GM19324 (cell line): ENCODE measurements at regions not wholly inside any gene's neighbourhood (a gene's known extent, or its start where the extent isn't known, plus 50 kb on each side); places are given as distances from the start of the nearest gene placed in this dataset.
"Not testable (repeated sequence)": the region's sequence is repeated elsewhere in the genome, so short reads cannot be mapped to it uniquely, and the experiment has no call there.

Experiments used
- ATAC-seq: cut with Tn5 transposase; IDR thresholded peaks from one replicate; pipeline ENCODE4 v1.9.1; 2021; ENCODE audit warnings: mild to moderate bottlenecking, moderate library complexity; ENCODE audit not compliant: unreplicated experiment, low FRiP score

DNA sequence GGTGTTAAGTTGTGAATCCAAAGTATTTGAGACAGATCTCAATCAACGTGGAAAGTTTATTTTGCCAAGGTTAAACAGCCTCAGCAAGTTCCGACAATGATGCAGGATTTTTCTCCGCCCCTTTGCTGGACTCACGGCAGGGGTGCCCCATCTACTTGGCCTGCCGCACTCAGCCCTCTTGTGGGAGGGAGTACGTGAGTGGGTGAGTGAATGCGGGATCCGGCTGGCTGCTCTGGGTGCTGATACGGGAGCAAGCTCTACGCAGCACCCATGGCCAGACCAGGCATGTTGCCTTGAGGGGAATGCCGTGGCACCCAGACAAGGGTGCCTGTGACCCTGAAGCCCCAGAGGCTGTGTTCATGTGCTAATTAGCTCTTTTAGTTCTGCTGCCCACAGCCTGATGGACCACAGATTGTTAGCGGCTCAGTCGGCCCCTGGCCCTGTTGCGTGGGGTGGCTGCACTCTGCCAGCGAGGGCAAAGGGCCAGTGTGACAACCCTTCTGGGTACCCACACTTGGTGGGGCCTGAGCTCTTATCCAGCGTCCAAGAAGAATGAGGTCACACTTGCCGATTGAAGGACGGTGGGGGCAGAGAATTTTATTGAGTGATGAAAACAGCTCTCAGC lies 81.2 kb upstream of the FAM153A start:
- not testable (repeated sequence) for ATAC-seq

DNA sequence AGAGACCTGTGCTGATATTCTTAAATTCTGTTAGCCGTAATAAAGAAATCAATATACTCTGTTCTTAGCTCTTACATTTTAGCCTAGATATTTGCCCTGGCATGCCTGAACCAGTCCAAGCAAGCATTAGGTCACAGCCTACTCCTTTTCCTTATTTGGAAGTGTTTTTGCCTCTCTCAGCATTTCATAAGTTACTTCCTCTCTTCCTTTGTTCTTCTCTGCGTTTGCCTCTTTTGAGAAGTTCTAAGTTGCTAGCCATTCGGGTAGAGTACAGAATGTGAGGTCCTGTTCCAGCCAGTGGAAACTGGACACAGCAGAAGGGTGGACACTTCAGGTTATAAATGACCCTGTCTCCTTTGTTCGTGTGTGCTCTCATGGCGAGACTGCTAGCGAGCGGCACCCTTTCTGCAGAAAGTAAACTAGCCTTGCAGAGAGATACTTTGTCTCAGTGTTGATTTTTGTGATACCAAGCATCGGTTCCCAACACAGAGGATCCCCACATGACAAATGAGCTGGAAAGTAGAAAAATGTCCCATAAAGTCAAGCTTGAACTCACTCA lies 75.0 kb upstream of the FAM153A start:
- not testable (repeated sequence) for ATAC-seq

DNA sequence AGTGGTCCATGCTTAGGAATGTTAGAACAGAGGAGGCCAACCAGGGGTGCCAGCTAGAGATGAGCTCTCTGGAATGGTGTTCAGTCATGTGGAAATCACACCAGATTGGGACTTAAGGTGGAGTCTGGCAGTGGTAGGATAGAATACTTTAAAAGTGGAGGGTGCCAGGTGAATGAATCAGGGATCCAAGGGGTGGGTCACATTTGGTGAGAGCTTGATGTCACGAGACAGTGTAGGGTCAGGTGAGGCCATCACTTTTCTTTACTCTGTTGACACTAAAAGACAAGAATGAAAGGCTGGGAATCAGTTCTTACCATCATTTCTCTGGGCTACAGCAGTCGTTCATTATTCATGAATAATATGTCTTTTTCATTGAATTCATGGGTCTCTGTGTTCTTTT lies 73.8 kb upstream of the FAM153A start:
- ATAC-seq = not testable (repeated sequence)

DNA sequence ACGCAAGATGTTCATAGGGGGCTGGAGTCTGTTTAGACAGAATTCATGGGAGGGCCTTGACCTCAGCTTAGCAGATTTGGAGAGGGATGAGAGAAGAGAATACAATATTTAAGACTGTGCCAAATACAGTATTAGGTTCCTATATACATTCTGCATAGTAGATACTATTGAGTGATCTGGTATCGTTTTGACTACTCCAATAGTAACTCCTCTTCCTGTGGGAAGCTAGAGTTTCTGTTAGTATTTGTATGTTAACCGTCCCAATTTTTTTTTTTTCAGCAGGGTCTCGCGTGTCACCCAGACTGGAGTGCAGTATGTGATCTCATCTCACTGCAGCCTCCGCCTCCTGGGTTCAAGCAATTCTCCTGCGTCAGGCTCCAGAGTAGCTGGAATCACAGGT lies 65.2 kb upstream of the FAM153A start:
- ATAC-seq = not testable (repeated sequence)

DNA sequence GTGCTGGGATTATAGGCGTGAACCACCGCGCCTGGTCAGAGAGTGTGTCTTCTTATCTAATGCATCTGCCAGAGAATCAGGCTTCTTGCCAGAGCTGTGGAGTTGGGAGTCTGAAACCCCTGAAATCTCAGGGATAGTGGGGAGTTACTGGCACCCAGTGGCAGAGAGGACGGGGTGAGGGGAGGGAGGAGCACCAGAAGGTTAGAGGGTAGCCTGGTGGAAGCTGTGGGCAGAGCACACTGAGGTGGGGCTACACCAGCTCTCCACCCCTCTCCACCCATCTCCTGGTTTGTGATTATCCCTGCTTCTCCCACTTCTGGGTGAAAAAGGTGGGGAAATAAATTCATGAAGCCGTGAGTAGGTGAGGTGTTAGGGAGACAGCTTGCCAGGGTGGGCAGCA lies 63.9 kb upstream of the FAM153A start:
- ATAC-seq = not testable (repeated sequence)

DNA sequence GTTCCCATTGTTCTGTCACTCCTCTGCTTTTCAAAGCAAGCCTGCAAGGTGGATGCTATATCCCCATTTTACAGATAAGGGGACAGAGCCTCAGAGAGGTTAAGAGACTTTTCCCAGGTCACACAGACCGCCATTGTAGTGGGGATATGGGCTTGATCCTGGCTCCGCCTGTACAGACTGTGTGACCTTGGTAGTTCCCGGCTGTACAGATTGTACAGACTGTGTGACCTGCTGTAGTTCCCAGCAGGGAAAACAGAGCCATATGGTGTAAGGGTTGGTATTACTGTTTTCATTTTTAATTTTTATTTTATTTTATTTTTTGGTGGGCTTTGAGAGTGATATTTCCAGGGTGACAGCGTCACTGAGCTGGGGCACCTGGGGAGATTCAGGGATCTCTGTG lies 63.2 kb upstream of the FAM153A start:
- ATAC-seq = not testable (repeated sequence)

DNA sequence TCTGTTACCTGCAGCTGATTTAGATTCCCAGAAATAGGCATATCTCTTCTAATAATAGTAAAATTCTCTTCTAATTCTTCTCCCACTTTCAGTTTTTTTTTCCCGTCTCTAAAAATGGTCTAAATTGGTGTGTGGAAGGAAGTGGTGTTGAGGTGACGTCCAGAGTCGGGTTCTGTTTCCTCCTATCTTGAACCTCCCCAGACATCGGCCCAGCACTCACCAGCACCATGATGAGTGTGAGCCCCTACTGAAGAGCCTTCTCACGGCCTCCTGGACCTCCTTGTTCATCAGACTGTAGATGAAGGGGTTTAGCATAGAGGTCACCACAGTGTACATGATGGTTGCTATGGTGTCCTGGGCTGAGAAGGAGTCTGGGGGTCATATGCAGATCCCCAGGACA lies 53.5 kb upstream of the FAM153A start:
- ATAC-seq = not testable (repeated sequence)
